GM06990 (cell line): ENCODE measurements at regions not wholly inside any gene's neighbourhood (a gene's known extent, or its start where the extent isn't known, plus 50 kb on each side); places are given as distances from the start of the nearest gene placed in this dataset.

Experiments
- DNase-seq: peaks from one replicate; pipeline ENCODE4 v3.0.0-alpha.2; 2011; ENCODE audit not compliant: insufficient read length; ENCODE audit errors: extremely low read depth
- H3K27me3 ChIP-seq: replicated peaks from 2 replicates; pipeline ENCODE4 v1.6.0; 2011; ENCODE audit warnings: low read length; ENCODE audit not compliant: control insufficient read depth, insufficient read depth
- H3K36me3 ChIP-seq: 2 replicates; pipeline ENCODE4 v1.5.1; 2011; ENCODE audit warnings: low read length; ENCODE audit not compliant: control insufficient read depth, insufficient read depth
- H3K4me3 ChIP-seq: replicated peaks from 2 replicates; pipeline ENCODE4 v1.5.1; 2011; ENCODE audit warnings: low read depth, mild to moderate bottlenecking, control low read depth, low read length
- CTCF ChIP-seq: IDR thresholded peaks from 2 replicates; pipeline ENCODE4 v1.5.1; 2011; ENCODE audit warnings: low read length, control low read depth, mild to moderate bottlenecking, inconsistent platforms; ENCODE audit not compliant: insufficient read depth, poor library complexity, severe bottlenecking

- Histone ChIP-seq H3K27me3 (no peaks in the 10 kb centered on the region), H3K4me3 (no peak overlapping the region), H3K36me3 (no peaks in the 10 kb centered on the region)
- no peak for TF ChIP-seq CTCF
- no peak for DNase-seq
These were observed 132.0 kb upstream of the CDH19 start for GRCh38 chr18:66735933-66736332.

- no peak for TF ChIP-seq CTCF
- H3K36me3 ChIP-seq = no peaks in the 10 kb centered on the region
- DNase-seq = no peak
- H3K27me3 ChIP-seq = no peaks in the 10 kb centered on the region
- H3K4me3 ChIP-seq = no peak overlapping the region
These were observed 130.6 kb upstream of the CDH19 start for GRCh38 chr18:66734451-66734850.

GRCh38 chr18:66731890-66732289, 128.0 kb upstream of the CDH19 start:
- Histone ChIP-seq H3K4me3 (no peak overlapping the region), H3K36me3 (no peaks in the 10 kb centered on the region), H3K27me3 (no peaks in the 10 kb centered on the region)
- no peak for DNase-seq
- no peak for TF ChIP-seq CTCF

GRCh38 chr18:66729442-66730239, 125.8 kb upstream of the CDH19 start:
- no peak for DNase-seq
- TF ChIP-seq CTCF = no peak
- Histone ChIP-seq H3K27me3 (no peaks in the 10 kb centered on the region), H3K4me3 (no peak overlapping the region), H3K36me3 (no peaks in the 10 kb centered on the region)

- DNase-seq = no peak
- H3K4me3 ChIP-seq = no peak overlapping the region
- no peaks in the 10 kb centered on the region for H3K27me3 ChIP-seq
- no peak for TF ChIP-seq CTCF
- H3K36me3 ChIP-seq = no peaks in the 10 kb centered on the region
These were observed 125.1 kb upstream of the CDH19 start for GRCh38 chr18:66728951-66729350.
